ENCODE measurements at regions not wholly inside any gene's neighbourhood (a gene's known extent, or its start where the extent isn't known, plus 50 kb on each side); places are given as distances from the start of the nearest gene placed in this dataset.

GRCh38 chr10:130485958-130486895, 350.0 kb downstream of the GLRX3 start:
- intact Hi-C loops (cut with DNase I): no loop called here
- DNase-seq: peak in 3 of 42 donors; percentile 6 to 19 (median 15)

- intact Hi-C loops (cut with DNase I): no loop called here
- DNase-seq: peak in 2 of 42 donors; percentile 5 to 15
Observed at GRCh38 chr10:130486906-130487305, 350.7 kb downstream of the GLRX3 start.

- intact Hi-C loops (cut with DNase I): no loop called here
- DNase-seq: peak in 4 of 42 donors; percentile 2 to 15 (median 8)
Observed at GRCh38 chr10:130487566-130487965, 351.4 kb downstream of the GLRX3 start.

DNA sequence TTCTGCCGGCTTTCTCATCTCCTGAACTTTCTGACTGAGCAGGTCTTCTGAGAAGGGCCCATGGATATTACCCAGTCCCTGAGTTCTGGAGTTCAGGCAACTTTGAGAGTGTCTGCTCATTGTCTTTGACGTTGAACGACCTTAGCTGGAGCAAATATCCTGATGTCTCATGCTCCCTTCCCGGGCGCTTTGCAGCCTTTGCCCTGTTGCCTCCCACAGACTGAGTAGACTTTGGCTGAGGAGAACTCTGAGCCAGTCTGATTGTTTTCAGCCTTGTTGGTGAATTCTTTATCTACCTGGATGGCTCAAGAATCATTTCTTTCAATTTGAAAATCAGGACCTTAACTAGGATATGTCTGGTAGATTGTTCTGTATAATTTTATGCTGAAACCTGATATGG, 353.7 kb downstream of the GLRX3 start:
- intact Hi-C loops (cut with DNase I): no loop called here
- peak in 2 of 42 donors; percentile 6 to 9 for DNase-seq

GRCh38 chr10:130491011-130491692, 355.0 kb downstream of the GLRX3 start:
- peak in 5 of 42 donors; percentile 7 to 38 (median 12) for DNase-seq
- intact Hi-C loops (cut with DNase I): no loop called here

- peak in 3 of 42 donors; percentile 10 to 15 (median 10) for DNase-seq
- intact Hi-C loops (cut with DNase I): no loop called here
Observed at GRCh38 chr10:130491693-130492050, 355.5 kb downstream of the GLRX3 start.

GRCh38 chr10:130492266-130492934, 356.2 kb downstream of the GLRX3 start:
- intact Hi-C loops (cut with DNase I): no loop called here
- DNase-seq: peak in 4 of 42 donors; percentile 5 to 26 (median 10)

DNA sequence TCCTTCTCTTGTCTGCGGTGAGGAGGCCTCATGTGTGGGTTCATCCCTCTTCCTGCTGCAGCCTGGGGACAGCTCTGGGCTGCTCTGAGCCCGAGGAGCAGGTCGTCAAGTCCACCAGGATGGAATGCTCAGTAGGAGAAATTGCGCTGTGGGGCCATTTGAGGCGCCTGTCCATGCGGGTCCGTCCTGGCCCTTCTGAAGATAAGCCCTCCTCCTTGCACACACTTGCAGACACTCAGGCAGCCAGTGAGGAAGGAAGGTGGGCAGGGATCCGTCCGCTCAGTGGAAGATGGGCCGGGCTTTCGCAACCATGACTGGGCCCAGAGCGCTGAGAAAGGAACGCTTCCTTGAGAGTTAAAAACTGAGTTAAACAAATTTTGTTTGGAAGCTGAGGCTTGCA, 356.8 kb downstream of the GLRX3 start:
- DNase-seq: peak in 3 of 42 donors; percentile 16 to 22 (median 21)
- intact Hi-C loops (cut with DNase I): no loop called here

DNA sequence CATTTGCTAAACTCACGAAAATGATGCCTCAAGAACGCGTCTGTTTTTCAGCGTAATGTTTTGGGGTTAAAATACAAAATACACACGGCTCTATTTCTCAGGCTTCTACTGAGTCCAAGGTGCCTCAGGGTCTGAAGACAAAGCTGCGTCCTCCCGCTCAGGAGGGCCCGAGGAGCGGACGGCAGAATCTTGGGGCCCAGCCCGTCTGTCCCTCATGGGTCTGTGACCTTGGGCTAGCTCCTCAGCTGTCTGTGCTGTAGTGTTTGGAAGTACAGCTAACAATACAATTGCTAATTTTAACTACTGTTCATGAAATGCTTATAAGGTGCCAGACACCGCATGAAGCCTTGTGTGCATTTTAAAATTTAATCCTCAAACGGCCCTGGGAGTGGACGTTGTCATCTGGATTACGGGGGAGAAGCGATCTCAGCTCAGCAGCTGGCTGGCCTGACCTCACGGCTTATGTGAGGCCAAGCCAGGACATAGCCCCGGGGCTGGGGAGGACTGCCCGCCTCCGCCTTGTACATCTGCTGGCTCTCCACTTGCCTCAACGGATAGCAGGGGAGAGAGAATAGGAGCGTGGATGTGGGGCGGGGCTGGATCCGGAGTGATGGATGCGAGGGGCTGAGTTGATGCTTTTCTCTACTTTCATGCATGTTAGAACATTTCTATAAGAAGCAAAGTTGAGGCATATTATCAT, 357.4 kb downstream of the GLRX3 start:
- intact Hi-C loops (cut with DNase I): no loop called here
- DNase-seq: peak in 1 of 42 donors; percentile 15

DNA sequence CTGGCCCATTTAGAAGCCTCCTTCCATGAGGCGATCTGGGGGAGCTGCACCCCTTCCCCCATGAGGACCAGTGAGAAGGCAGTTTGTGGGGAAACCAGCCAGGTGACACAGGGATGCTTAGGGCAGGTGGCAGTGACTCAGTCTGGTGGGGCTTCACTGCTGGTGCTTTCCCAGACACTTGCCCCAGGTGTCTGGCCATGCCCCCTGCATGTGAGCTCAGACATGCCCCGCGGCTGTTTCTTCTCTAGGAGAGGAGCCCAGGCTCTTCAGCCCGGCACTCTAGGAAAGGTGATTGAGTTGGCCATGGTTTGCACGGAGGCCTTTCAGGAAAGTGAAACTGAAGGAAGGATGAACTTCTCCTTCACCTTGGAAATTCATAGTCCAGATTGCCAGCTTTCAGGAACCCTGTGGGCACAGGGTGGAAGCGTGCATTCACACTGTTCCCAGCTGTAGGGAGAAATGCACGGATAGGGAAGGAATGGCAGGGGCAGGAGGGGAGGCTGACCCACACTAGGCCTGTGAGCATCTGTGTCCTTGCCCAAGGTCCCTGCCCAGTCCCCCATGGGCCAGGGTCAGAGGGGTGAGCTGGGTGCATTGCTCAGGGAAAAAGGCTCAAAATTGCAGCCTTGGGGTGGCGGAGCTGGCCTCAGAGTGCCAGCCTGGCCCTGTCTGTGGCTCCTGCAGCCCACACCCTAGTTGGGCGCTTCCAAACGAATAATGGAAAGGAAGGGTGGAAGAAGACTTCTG, 359.1 kb downstream of the GLRX3 start:
- DNase-seq: no peak
- intact Hi-C loops (cut with DNase I): no loop called here

DNA sequence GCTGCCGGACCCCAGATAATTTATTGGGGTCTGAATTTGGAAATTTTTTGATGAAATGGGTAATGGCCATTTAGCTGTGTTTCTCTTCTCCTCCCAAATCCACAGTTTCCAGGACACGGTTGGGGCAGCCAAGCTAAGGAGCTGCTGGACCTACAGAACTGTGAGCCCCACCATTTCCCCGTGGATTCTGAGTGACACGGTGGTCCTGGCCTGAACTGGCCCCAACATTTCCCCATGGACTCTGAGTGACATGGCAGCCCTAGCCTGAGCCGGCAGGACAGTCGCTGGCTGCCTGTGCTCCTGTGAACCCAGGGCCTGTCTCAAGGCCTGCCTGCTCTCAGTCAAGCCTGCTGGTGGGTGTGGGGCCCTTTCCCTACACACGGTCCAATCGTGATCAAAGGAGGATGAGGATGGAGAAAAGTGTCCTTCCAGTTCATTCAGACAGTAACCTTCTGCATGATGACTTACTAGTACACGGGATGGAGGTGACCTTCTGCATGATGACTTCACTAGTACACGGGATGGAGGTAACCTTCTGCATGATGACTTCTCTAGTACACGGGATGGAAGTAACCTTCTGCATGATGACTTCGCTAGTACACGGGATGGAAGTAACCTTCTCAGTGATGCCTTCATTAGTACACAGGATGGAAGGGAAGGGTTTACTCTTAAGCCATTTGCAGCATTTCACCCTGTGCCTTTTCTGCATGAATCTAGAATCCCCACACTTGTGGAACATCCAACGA, 359.9 kb downstream of the GLRX3 start:
- intact Hi-C loops (cut with DNase I): no loop called here
- DNase-seq: peak in 3 of 42 donors; percentile 1 to 5 (median 4)

- intact Hi-C loops (cut with DNase I): no loop called here
- peak in 3 of 42 donors; percentile 15 to 37 (median 33) for DNase-seq
Observed at GRCh38 chr10:130497056-130498010, 361.1 kb downstream of the GLRX3 start.

GRCh38 chr10:130498042-130498441, 361.9 kb downstream of the GLRX3 start:
- intact Hi-C loops (cut with DNase I): no loop called here

GRCh38 chr10:130498934-130499333, 362.7 kb downstream of the GLRX3 start:
- intact Hi-C loops (cut with DNase I): no loop called here
- DNase-seq: peak in 4 of 42 donors; percentile 8 to 24 (median 14)

More at GRCh38 chr10:130498042-130498441, 361.9 kb downstream of the GLRX3 start:
- DNase-seq: peak in 1 of 42 donors; percentile 14

GRCh38 chr10:130499541-130499940, 363.4 kb downstream of the GLRX3 start:
- peak in 3 of 42 donors; percentile 2 to 7 (median 4) for DNase-seq
- intact Hi-C loops (cut with DNase I): no loop called here

All from head of caudate nucleus (tissue), 42 donors.